Coronary artery (tissue), 2 donors: ENCODE measurements at regions not wholly inside any gene's neighbourhood (a gene's known extent, or its start where the extent isn't known, plus 50 kb on each side); places are given as distances from the start of the nearest gene placed in this dataset.
A peak's percentile ranks its signal among the peaks of the same experiment; 100 is the strongest.
"Not testable (repeated sequence)": the region's sequence is repeated elsewhere in the genome, so short reads cannot be mapped to it uniquely, and the experiment has no call there.

Source experiments
- DNase-seq: peaks from one replicate; pipeline ENCODE4 v3.0.0-alpha.2; 2017; ENCODE audit warnings: low spot score
- H3K27ac ChIP-seq, 2 donors: fragments of 200-600 bp; sonication (generic); one replicate each; pipeline ENCODE4 v1.5.1; 2016 to 2019
- H3K4me3 ChIP-seq: fragments of 200-600 bp; sonication (generic); 2 replicates; pipeline ENCODE4 v1.5.1; 2016; ENCODE audit warnings: mild to moderate bottlenecking, moderate library complexity
- TF ChIP-seq, protein P1 (sequence below): fragments of 200-600 bp; sonication (generic); IDR thresholded peaks from one replicate; pipeline ENCODE4 v1.5.1; 2019; ENCODE audit warnings: antibody characterized with exemption

DNA sequence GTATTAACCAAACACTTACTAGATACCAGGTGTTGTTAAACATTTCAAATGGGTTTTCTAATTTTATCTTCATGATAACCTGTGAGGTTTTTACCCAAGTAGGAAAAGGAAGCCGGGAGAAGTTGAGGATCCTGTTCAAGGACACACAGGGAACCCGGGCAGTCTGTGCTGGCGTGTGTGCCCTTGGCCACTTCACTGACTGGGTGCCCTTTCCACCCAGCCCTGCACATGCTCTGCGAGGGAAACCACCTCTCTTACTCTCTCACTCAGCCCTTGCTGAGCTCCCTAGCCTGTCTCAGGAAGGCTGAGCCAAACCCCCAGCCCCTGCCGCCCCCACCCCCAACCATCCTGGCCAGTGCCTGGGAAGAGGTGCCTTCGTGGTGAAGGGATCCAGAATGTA is 51.8 kb downstream of the TEX44 start:
- Histone ChIP-seq H3K4me3 (no peak overlapping the region), H3K27ac (peak overlapping the region; percentile 91 to 98)
- TF ChIP-seq, protein P1, sequence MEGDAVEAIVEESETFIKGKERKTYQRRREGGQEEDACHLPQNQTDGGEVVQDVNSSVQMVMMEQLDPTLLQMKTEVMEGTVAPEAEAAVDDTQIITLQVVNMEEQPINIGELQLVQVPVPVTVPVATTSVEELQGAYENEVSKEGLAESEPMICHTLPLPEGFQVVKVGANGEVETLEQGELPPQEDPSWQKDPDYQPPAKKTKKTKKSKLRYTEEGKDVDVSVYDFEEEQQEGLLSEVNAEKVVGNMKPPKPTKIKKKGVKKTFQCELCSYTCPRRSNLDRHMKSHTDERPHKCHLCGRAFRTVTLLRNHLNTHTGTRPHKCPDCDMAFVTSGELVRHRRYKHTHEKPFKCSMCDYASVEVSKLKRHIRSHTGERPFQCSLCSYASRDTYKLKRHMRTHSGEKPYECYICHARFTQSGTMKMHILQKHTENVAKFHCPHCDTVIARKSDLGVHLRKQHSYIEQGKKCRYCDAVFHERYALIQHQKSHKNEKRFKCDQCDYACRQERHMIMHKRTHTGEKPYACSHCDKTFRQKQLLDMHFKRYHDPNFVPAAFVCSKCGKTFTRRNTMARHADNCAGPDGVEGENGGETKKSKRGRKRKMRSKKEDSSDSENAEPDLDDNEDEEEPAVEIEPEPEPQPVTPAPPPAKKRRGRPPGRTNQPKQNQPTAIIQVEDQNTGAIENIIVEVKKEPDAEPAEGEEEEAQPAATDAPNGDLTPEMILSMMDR = no peak
- no peak for DNase-seq

DNA sequence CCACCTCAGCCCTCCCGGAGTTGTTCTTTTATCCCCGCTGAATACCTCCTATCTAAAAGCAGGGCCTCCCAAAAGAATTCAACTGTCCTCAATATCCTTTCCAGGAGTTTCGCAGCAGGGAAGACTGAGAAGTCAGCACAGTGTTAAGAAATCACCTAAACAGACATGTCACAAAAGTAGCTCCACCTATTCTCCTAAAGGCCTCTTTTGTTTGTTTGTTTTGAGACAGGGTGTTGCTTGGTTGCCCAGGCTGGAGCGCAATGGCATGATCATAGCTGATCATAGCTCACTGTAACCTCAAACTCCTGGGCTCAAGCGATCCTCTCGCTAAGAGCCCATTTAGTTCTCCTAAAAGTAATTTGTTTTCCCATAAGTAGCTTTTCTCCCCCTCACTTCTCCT is 53.8 kb downstream of the TEX44 start:
- TF ChIP-seq, protein P1 = no peak
- no peak for DNase-seq
- no peak overlapping the region for H3K4me3 ChIP-seq
- no peak overlapping the region for H3K27ac ChIP-seq

DNA sequence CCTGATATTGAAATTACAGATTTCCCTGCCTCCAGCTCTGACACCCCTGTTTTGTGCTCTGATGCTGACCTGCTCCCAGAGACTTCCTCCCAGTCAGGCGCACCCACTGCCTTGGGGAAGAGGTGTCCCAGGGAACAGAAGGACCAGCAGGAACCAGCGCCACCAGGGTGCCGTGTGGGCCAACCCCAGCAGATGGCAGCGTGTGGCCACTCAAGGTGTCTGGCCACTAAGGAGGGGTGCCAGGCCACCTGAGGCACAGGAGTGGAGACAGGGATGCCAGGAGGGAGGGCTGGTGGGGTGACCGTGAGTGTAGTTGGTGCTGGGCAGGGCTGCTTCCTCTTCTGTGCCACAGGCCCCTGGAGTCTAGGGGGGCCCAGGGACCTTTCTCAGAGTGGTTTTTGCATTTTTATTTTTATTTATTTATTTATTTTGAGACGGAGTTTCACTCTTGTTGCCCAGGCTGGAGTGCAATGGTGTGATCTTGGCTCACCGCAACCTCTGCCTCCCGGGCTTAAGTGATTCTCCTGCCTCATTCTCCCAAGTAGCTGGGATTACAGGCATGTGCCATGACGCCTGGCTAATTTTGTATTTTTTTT is 56.0 kb downstream of the TEX44 start:
- no peak overlapping the region for H3K4me3 ChIP-seq
- TF ChIP-seq, protein P1 = peak; percentile 38
- no peak for DNase-seq
- H3K27ac ChIP-seq = no peak overlapping the region

DNA sequence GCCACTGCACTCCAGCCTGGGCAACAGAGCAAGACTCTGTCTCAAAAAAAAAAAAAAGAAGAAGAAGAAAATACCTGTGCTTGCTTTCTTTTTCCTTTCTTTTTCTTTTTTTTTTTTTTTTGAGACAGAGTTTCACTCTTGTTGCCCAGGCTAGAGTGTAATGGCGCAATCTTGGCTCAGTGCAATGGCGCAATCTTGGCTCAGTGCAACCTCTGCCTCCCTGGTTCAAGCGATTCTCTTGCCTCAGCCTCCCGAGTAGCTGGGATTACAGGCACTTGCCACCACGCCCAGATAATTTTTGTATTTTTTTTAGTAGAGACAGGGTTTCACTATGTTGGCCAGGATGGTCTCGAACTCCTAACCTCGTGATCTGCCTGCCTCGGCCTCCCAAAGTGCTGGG is 56.8 kb upstream of the PTMA start:
- H3K4me3 ChIP-seq, H3K27ac ChIP-seq, DNase-seq: not testable (repeated sequence)

DNA sequence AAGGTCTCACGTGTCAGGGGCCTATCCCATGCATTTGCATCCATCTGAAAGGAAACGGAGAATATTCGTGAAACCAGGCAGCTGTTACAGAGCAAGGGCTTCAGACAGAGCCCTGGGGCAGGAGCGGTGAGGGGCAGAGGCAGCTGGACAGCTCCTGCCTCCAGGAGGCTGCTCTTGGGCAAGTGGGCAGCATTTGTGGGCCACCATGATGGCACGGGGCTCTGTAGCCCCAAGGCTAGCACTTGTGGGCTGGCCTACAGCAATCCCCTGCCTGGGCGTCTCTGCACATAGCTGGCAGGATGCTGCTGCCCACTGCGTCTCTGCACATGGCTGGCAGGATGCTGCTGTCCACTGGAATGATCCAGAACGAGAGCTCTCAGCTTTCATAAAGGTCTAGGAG is 52.8 kb upstream of the PTMA start:
- no peak for DNase-seq
- Histone ChIP-seq H3K4me3 (no peak overlapping the region), H3K27ac (no peak overlapping the region)
- TF ChIP-seq, protein P1 = no peak

DNA sequence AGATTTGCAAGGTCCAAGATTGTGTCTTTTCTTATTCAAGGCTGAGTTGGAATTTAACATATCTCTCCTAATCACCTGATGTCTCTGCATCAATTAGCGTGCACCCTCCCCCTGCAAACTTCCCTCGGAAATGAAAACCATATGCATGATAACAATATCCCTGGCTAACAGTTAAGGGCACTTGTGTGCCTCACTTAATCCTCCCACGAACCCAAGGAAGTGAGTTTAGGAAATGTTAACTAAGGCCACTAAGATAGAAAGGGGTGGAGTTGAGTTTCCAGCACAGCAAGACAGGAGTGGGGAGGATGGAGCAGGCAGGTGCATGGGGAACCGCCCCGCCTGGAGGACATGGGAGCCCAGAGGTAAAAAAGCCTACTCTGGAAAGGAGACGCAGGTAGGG is 52.4 kb upstream of the PTMA start:
- Histone ChIP-seq H3K27ac (no peak overlapping the region), H3K4me3 (no peak overlapping the region)
- DNase-seq = no peak
- TF ChIP-seq, protein P1 = no peak
